ENCODE measurements at regions not wholly inside any gene's neighbourhood (a gene's known extent, or its start where the extent isn't known, plus 50 kb on each side); places are given as distances from the start of the nearest gene placed in this dataset.
"Not testable (repeated sequence)": the region's sequence is repeated elsewhere in the genome, so short reads cannot be mapped to it uniquely, and the experiment has no call there.

DNA sequence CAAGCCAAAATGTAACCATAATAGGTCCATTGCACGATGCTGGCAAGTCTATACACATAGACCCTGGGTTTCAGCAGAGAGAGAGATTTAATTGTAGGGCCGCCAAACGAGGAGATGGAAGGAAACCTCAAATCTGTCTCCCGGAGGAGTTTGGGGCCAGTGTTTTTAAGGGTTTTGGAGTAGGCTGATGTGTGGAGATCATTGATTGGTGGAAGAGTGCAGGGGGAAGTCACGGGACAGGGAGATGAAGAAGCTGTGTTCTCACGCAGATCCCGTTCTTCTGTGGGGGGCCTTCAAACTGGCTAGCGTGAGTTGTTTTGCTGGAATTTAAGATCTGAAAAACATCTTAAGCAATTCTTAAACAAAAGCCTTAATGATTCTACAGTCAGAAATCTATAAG is 84.8 kb downstream of the KATNIP start:
- no peak overlapping the region for H3K27ac ChIP-seq (ENCODE audit: low read depth in 1 of 2, low read length in 2 of 2)
- H3K4me1 ChIP-seq (ENCODE audit: control insufficient read depth in 1 of 2, insufficient read depth in 2 of 2, low read length in 2 of 2), result no peaks in the 10 kb centered on the region
- H3K36me3 ChIP-seq (ENCODE audit: control insufficient read depth in 1 of 2, insufficient read depth in 2 of 2, low read length in 1 of 2), result peaks cover 0 to 3% of the 10 kb centered on the region in 2 donors
- H3K27me3 ChIP-seq (ENCODE audit: control insufficient read depth in 1 of 2, insufficient read depth in 2 of 2, low read length in 1 of 2), result no peaks in the 10 kb centered on the region
- no peaks in the 10 kb centered on the region for H3K9me3 ChIP-seq (ENCODE audit: control insufficient read depth, low read length)
- no peak overlapping the region for H3K4me3 ChIP-seq (ENCODE audit: low read length in 2 of 2)
- 89 to 90% methylated on average over 8 of the region's 8 CpGs for WGBS, 2 donors
- ATAC-seq (ENCODE audit: low FRiP score), result no peak
- intact Hi-C loops (cut with DNase I), result loop anchor here in 1 of 2 donors (5.0 kb wide), 1 partner anchor 438 kb away; no protein-coding TSS in a partner anchor
- DNase-seq, result no peak

DNA sequence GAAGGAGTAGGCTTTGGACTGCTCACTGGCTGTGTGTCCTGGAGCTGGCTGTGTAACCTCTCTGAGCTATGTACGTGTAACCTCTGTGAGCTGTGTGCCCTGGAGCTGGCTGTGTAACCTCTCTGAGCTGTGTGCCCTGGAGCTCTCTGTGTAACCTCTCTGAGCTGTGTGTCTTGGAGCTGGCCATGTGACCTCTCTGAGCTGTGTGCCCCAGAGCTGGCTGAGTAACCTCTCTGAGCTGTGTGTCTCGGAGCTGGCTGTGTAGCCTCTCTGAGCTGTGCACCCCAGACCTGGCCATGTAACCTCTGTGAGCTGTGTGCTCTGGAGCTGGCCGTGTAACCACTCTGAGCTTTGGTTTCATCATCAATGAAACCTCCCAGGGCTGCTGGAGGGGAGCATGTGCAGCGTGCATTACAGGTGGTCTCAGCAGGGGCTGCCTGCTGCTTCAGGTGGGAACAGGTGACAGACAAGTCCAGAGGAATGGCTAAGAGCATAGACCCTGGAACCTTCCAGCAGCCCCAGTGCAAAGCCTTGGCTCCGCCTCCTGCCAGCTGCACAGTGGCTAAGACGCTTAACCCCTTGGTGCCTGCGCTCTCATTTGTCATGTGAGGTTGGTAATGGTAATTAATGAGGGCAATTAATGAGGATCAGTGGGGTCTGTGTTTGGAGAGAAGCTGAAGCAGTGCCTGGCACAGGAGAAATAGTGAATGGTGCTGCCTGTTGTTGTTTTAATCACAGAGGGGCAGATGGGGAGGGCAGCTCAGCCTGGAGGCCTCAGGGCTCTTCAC is 86.7 kb downstream of the KATNIP start:
- WGBS, 2 donors, result 77 to 78% methylated on average over 7 of the region's 7 CpGs
- Histone ChIP-seq H3K27ac (ENCODE audit: low read depth in 1 of 2, low read length in 2 of 2) (no peak overlapping the region), H3K36me3 (ENCODE audit: control insufficient read depth in 1 of 2, insufficient read depth in 2 of 2, low read length in 1 of 2) (no peaks in the 10 kb centered on the region), H3K9me3 (ENCODE audit: control insufficient read depth, low read length) (no peaks in the 10 kb centered on the region), H3K4me3 (ENCODE audit: low read length in 2 of 2) (no peak overlapping the region), H3K4me1 (ENCODE audit: control insufficient read depth in 1 of 2, insufficient read depth in 2 of 2, low read length in 2 of 2) (no peaks in the 10 kb centered on the region), H3K27me3 (ENCODE audit: control insufficient read depth in 1 of 2, insufficient read depth in 2 of 2, low read length in 1 of 2) (no peaks in the 10 kb centered on the region)
- ATAC-seq (ENCODE audit: low FRiP score) (no peak), DNase-seq (no peak)
- intact Hi-C loops (cut with DNase I), result loop anchor here in 1 of 2 donors (5.0 kb wide), 1 partner anchor 436 kb away; no protein-coding TSS in a partner anchor

DNA sequence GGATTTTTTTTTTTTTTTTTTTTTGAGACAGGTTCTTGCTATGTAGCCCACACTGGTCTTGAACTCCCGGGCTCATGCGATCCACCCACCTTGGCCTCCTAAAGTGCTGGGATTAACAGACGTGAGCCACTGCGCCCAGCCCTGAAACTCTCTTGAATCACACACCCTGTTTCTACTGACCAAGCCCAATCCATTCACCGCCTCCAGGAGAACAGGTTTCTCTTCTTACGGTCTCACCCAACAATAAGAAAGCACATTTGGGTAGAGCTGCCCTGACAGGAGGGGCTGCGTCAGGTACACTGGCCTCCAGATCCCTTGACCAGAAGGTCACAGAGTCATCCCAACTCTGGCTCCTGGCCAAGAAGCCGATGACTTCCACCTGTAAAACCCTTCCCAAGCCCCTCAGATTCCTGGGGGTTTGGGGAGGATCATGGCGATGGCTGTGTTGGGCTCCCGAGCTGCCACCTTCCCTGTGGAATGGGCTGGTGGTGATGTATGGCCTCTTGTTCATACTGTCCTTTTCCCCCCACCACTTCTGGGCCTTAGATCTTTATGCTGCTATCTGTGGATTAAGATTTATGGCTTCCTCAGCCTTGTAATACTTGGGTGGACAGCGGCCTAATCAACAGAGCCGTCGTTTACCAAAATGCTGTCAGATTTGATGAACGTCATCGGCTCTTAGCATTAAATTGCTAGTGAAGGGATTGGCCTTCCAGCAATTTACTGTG is 89.1 kb downstream of the KATNIP start:
- Histone ChIP-seq H3K27me3 (ENCODE audit: control insufficient read depth in 1 of 2, insufficient read depth in 2 of 2, low read length in 1 of 2) (no peaks in the 10 kb centered on the region), H3K36me3 (ENCODE audit: control insufficient read depth in 1 of 2, insufficient read depth in 2 of 2, low read length in 1 of 2) (no peaks in the 10 kb centered on the region), H3K27ac (ENCODE audit: low read depth in 1 of 2, low read length in 2 of 2) (no peak overlapping the region), H3K4me1 (ENCODE audit: control insufficient read depth in 1 of 2, insufficient read depth in 2 of 2, low read length in 2 of 2) (no peaks in the 10 kb centered on the region), H3K4me3 (ENCODE audit: low read length in 2 of 2) (no peak overlapping the region), H3K9me3 (ENCODE audit: control insufficient read depth, low read length) (no peaks in the 10 kb centered on the region)
- intact Hi-C loops (cut with DNase I), result loop anchor here in 1 of 2 donors (5.0 kb wide), 1 partner anchor 433 kb away; no protein-coding TSS in a partner anchor
- ATAC-seq (ENCODE audit: low FRiP score) (no peak), DNase-seq (no peak)
- 80 to 81% methylated on average over 15 of the region's 15 CpGs for WGBS, 2 donors

DNA sequence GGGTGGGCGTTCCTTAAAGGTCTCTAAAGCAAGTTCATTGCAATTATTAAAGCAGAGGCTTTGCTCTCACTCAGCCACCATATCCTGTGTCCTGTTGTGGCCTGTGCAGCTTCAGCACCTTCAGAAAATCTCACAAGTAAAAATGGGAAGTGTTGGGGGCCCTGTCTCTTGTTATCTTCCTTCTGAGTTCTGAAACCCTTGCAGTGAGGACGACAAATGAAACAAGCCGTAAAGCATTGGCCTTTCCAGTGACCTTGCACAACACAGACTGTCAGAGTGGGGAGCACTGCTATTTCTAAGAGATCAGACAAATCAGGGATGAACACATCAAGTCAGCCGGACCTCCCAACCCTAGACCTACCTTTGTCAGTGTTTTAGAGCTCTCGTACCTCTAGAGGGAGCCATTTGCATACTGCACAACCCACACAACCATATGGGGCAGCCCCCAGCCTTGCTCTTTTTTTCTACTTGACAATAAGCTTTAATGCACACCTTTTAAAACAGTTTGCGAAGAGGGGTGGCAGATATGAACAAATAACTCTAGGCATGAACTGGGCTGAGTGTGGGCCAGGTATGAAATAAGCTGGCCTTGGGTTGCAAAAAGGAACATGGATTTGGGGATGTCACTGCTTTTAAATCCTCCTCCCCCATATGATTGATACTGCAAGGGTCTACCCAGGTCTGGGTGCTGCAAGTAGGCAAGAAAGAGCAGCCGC is 89.8 kb downstream of the KATNIP start:
- Histone ChIP-seq H3K9me3 (ENCODE audit: control insufficient read depth, low read length) (no peaks in the 10 kb centered on the region), H3K27ac (ENCODE audit: low read depth in 1 of 2, low read length in 2 of 2) (no peak overlapping the region)

DNA sequence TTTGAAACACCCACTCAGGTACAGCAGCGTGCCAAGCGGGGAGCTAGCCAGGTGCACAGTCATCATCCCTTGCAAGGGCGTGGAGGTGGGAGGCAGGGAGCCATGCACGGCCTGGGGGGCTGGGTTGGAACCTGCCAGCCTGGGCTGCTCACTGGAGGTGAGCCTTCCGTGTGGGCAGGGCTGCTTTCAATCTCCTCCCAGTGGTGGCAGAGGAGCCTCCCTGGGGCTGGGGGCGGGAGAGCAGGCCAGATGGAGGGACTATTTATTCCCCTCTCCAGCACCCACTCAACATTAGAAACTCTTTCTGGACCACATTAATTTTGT is 90.3 kb downstream of the KATNIP start:
- no peaks in the 10 kb centered on the region for H3K36me3 ChIP-seq (ENCODE audit: control insufficient read depth in 1 of 2, insufficient read depth in 2 of 2, low read length in 1 of 2)
- no peaks in the 10 kb centered on the region for H3K9me3 ChIP-seq (ENCODE audit: control insufficient read depth, low read length)
- H3K4me1 ChIP-seq (ENCODE audit: control insufficient read depth in 1 of 2, insufficient read depth in 2 of 2, low read length in 2 of 2), result no peaks in the 10 kb centered on the region
- H3K4me3 ChIP-seq (ENCODE audit: low read length in 2 of 2), result no peak overlapping the region
- 81 to 89% methylated on average over 6 of the region's 6 CpGs for WGBS, 2 donors
- H3K27ac ChIP-seq (ENCODE audit: low read depth in 1 of 2, low read length in 2 of 2), result no peak overlapping the region
- DNase-seq, result no peak
- intact Hi-C loops (cut with DNase I), result loop anchor here in 1 of 2 donors (10.0 kb wide), 2 partner anchors 225 to 435 kb away; no protein-coding TSS in a partner anchor
- ATAC-seq (ENCODE audit: low FRiP score), result no peak
- H3K27me3 ChIP-seq (ENCODE audit: control insufficient read depth in 1 of 2, insufficient read depth in 2 of 2, low read length in 1 of 2), result no peaks in the 10 kb centered on the region

More for the DNA sequence above, 89.8 kb downstream of the KATNIP start:
- ATAC-seq (ENCODE audit: low FRiP score) (no peak), DNase-seq (no peak)
- Histone ChIP-seq H3K36me3 (ENCODE audit: control insufficient read depth in 1 of 2, insufficient read depth in 2 of 2, low read length in 1 of 2) (no peaks in the 10 kb centered on the region), H3K27me3 (ENCODE audit: control insufficient read depth in 1 of 2, insufficient read depth in 2 of 2, low read length in 1 of 2) (no peaks in the 10 kb centered on the region), H3K4me3 (ENCODE audit: low read length in 2 of 2) (no peak overlapping the region), H3K4me1 (ENCODE audit: control insufficient read depth in 1 of 2, insufficient read depth in 2 of 2, low read length in 2 of 2) (no peaks in the 10 kb centered on the region)
- intact Hi-C loops (cut with DNase I), result loop anchor here (5.0 to 10.0 kb wide), 3 partner anchors 225 to 435 kb away; no protein-coding TSS in a partner anchor
- WGBS, 2 donors, result 72% methylated on average over 7 of the region's 7 CpGs

- intact Hi-C loops (cut with DNase I), result loop anchor here in 1 of 2 donors (10.0 kb wide), 2 partner anchors 224 to 434 kb away; no protein-coding TSS in a partner anchor
- Histone ChIP-seq H3K9me3 (ENCODE audit: control insufficient read depth, low read length) (no peaks in the 10 kb centered on the region), H3K27ac (ENCODE audit: low read depth in 1 of 2, low read length in 2 of 2) (no peak overlapping the region), H3K36me3 (ENCODE audit: control insufficient read depth in 1 of 2, insufficient read depth in 2 of 2, low read length in 1 of 2) (no peaks in the 10 kb centered on the region), H3K4me3 (ENCODE audit: low read length in 2 of 2) (no peak overlapping the region), H3K4me1 (ENCODE audit: control insufficient read depth in 1 of 2, insufficient read depth in 2 of 2, low read length in 2 of 2) (no peaks in the 10 kb centered on the region), H3K27me3 (ENCODE audit: control insufficient read depth in 1 of 2, insufficient read depth in 2 of 2, low read length in 1 of 2) (no peaks in the 10 kb centered on the region)
- 95 to 98% methylated on average over 9 of the region's 9 CpGs for WGBS, 2 donors
- ATAC-seq (ENCODE audit: low FRiP score) (no peak), DNase-seq (no peak)
Measured at GRCh38 chr16:27641260-27641659, 91.3 kb downstream of the KATNIP start.

DNA sequence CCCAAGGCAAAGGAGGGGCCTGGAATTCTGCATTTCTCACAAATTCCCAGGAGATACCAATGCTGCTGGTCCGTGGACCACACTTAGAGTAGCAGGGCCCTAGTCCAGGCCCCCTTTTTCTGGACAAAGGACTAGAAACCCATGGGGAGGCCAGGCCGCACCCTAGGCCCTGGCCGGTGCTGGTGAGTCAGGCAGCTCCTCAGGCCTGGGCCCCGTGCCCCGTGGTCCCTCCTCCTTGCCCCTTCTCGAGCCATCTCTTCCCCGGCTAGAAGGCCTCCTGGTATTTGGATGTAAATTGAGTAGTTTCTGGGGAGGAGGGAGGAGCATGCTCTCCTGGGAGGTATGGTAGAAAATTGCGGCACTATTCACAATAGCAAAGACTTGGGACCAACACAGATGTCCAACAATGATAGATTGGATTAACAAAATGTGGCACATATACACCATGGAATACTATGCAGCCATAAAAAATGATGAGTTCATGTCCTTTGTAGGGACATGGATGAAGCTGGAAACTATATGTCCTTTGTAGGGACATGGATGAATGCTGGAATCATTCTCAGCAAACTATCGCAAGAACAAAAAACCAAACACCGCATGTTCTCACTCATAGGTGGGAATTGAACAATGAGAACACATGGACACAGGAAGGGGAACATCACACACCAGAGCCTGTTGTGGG is 91.9 kb downstream of the KATNIP start:
- H3K4me3 ChIP-seq (ENCODE audit: low read length in 2 of 2); ATAC-seq (ENCODE audit: low FRiP score); DNase-seq: not testable (repeated sequence)

GRCh38 chr16:27642756-27643155 is 92.8 kb downstream of the KATNIP start:
- no peaks in the 10 kb centered on the region for H3K9me3 ChIP-seq (ENCODE audit: control insufficient read depth, low read length)
- H3K27ac ChIP-seq (ENCODE audit: low read depth in 1 of 2, low read length in 2 of 2), result no peak overlapping the region
- H3K4me3 ChIP-seq (ENCODE audit: low read length in 2 of 2), result no peak overlapping the region
- no peaks in the 10 kb centered on the region for H3K27me3 ChIP-seq (ENCODE audit: control insufficient read depth in 1 of 2, insufficient read depth in 2 of 2, low read length in 1 of 2)
- intact Hi-C loops (cut with DNase I), result loop anchor here in 1 of 2 donors (10.0 kb wide), 2 partner anchors 222 to 432 kb away; no protein-coding TSS in a partner anchor
- DNase-seq (no peak), ATAC-seq (ENCODE audit: low FRiP score) (no peak)
- WGBS, 2 donors, result 66 to 78% methylated on average over 4 of the region's 4 CpGs
- no peaks in the 10 kb centered on the region for H3K36me3 ChIP-seq (ENCODE audit: control insufficient read depth in 1 of 2, insufficient read depth in 2 of 2, low read length in 1 of 2)
- H3K4me1 ChIP-seq (ENCODE audit: control insufficient read depth in 1 of 2, insufficient read depth in 2 of 2, low read length in 2 of 2), result no peaks in the 10 kb centered on the region

More for the DNA sequence above, 91.9 kb downstream of the KATNIP start:
- not testable (repeated sequence) for H3K4me1 ChIP-seq (ENCODE audit: control insufficient read depth in 1 of 2, insufficient read depth in 2 of 2, low read length in 2 of 2); H3K27me3 ChIP-seq (ENCODE audit: control insufficient read depth in 1 of 2, insufficient read depth in 2 of 2, low read length in 1 of 2); H3K27ac ChIP-seq (ENCODE audit: low read depth in 1 of 2, low read length in 2 of 2); H3K9me3 ChIP-seq (ENCODE audit: control insufficient read depth, low read length); H3K36me3 ChIP-seq (ENCODE audit: control insufficient read depth in 1 of 2, insufficient read depth in 2 of 2, low read length in 1 of 2)
- WGBS, 2 donors, result 97% methylated on average over 10 of the region's 10 CpGs
- intact Hi-C loops (cut with DNase I), result loop anchor here in 1 of 2 donors (10.0 kb wide), 2 partner anchors 223 to 433 kb away; no protein-coding TSS in a partner anchor

Data from aorta (tissue), 5 donors.